GM18858 (cell line): ENCODE measurements at regions not wholly inside any gene's neighbourhood (a gene's known extent, or its start where the extent isn't known, plus 50 kb on each side); places are given as distances from the start of the nearest gene placed in this dataset.
"Not testable (repeated sequence)": the region's sequence is repeated elsewhere in the genome, so short reads cannot be mapped to it uniquely, and the experiment has no call there.

Experiments used
- ATAC-seq: cut with Tn5 transposase; IDR thresholded peaks from one replicate; pipeline ENCODE4 v1.9.1; 2021; ENCODE audit not compliant: unreplicated experiment

DNA sequence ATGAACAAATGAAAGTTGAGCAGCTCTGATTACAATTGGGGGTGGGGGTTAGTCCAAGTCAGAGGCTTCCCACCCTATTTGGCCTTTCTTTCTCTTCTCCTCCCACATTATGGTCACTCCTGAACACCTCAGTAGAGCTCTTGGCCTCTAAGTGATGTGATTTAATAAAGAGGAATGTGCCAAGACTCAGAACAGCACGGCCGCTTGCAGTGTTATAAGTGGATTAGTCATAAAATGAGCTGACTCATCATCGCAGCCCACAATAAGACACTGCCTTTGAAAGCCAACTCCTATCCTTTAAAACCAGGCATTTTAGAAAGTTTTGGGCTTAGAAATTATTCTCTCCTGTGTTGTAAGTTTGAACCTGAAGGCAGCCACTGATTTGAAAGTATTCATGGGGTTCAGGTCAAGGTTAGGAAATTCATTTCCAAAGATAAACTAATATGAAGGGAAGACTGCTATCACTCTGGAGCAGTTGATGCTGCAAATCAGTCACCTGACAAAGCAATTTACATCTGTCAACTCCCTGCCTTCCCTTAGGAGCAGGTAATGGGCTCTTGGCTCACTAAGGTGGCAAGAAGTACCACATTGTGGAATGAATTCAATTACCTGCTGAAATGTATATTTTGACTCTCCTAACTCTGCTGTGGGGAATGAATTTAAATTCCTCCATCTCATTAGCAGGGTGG is 283.6 kb upstream of the NMUR2 start:
- no peak for ATAC-seq

DNA sequence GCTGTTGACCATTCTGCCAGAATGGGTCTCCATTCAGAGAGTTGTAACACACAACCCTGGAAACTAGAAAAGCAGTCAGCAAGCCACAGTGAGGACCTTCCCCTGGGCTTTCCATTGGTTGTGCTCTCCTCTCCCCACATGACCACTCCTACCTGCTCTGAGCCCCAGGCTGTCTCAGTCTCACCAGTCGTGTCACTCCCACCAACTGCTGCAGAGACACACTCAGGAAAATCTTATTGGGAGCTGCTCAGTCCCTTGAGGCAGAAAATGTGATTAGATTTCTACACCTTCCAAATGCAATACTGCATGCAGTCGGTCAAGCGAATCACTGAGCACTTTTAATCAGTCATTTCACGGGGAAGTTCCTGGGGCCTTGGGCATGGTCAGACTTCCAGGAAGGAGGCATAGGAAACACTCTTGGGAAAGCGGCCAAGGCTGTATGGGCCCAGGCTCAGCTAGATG is 284.2 kb upstream of the NMUR2 start:
- ATAC-seq = no peak

DNA sequence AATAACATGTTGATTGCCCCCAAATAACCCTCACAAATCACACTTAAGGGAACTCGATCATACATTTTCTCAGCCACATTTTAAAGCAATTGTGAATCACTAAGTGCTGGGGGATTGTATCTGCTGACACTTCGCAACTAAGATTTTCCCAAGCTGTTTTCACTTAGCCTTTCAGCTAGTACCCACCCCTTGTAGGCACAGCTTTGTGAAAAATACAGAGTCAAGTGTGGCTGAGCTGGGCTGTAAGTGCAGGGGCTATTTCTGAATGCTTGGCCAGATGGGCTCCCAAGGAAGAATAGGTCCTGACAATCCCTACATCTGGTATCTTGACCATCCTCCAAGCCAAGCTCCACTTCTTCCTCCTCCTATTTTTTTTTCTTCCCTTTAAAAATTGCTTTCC is 289.2 kb upstream of the NMUR2 start:
- no peak for ATAC-seq

DNA sequence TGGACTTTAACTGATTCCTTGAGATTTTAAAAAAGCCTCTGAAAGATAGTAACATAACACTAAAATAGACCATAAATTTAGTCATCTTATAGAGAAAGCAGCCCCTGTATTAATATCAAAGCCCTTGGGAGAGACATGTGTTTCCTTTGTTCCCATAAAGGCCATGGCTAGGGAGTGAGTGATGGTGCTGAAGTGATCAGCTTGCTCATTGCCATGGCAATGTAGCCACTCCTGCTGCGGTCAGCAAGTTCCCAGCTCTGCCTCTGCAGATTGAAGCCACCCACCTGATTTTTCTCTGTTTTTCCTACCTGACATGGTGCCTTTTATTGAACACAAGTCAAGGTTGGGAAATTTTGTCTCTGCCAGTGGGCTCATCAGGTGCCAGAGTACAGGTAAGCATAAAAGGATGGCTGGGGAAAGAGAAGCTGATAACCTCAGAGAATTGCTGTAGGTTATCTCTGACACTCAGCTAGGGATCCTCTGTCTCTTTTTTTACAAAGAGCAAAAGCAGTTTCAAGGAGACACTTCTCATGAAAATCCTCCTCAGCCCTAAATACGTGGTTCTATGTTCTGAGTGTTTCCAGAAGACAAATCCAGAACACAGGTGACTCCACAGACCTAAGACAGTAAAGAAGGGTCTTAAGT is 296.3 kb upstream of the NMUR2 start:
- no peak for ATAC-seq

DNA sequence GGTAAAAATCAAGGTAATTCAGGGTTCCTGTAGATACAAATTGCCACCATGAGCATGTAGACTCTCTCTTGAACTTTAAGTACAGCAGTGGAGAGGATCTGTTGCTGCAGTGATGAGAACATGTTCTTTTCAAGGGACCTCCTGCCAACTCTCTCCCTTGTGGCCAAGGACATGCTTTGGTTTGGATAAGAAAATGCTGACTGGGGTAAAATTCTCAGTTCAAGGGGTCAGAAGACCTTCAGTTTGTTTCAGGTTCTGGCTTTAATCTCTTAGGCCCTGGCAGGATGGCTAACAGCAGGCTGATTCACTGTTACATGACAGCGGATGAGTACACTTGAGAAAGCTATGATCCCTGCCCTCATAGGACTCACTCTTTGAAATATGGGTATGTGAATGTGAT is 299.2 kb upstream of the NMUR2 start:
- ATAC-seq = no peak

- no peak for ATAC-seq
Measured at GRCh38 chr5:152711801-152712388, 306.8 kb upstream of the NMUR2 start.

GRCh38 chr5:152717393-152717792 is 312.3 kb upstream of the NMUR2 start:
- no peak for ATAC-seq

DNA sequence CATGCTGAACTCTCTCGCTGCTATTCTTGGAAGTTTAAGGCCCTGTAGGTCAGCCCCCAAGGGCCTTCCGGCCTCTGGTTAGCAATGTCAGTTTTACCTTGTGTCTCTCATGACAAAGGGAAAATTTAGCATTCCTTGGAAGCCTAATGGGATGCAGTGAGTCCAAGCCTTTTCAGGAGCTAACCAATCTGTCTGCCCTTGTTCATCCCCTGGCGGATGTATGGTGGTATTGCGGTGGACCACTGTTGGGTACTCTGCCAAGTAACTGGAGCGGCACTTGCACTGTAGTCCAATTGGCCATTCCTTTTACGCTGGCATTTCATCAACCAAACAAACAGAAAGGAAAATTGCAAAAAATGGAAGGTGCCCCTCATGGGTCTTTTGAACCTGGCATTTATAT is 318.4 kb upstream of the NMUR2 start:
- no peak for ATAC-seq

GRCh38 chr5:152730176-152730575 is 325.1 kb upstream of the NMUR2 start:
- ATAC-seq = no peak

DNA sequence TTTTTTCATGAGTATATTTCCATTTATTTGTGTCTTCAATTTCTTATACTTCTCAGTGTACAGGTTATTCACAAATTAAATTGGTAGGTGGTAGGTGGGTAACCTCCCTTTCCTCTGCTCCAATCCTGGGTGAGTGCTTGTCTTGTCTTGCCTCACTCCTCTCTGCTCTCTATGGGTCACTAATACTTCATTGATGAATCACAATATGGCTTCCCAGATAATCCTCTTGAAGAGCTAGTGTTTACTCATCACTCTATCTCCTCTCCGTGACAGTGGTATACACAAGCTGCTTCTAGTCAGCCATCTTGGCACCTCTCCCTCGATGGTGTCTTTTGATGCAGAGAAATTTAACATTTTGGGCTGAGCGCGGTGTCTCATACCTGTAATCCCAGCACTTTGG is 331.8 kb upstream of the NMUR2 start:
- ATAC-seq = no peak

- no peak for ATAC-seq
Measured at GRCh38 chr5:152739916-152740315, 334.8 kb upstream of the NMUR2 start.

DNA sequence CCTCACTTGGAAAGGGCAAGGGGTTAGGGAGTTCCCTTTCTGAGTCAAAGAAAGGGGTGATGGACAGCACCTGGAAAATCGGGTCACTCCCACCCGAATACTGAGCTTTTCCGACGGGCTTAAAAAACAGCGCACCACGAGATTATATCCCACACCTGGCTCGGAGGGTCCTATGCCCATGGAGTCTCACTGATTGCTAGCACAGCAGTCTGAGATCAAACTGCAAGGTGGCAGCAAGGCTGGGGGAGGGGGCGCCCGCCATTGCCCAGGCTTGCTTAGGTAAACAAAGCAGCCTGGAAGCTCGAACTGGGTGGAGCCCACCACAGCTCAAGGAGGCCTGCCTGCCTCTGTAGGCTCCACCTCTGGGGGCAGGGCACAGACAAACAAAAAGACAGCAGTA is 336.0 kb upstream of the NMUR2 start:
- not testable (repeated sequence) for ATAC-seq

GRCh38 chr5:152787709-152788217 is 382.7 kb upstream of the NMUR2 start:
- ATAC-seq = not testable (repeated sequence)

DNA sequence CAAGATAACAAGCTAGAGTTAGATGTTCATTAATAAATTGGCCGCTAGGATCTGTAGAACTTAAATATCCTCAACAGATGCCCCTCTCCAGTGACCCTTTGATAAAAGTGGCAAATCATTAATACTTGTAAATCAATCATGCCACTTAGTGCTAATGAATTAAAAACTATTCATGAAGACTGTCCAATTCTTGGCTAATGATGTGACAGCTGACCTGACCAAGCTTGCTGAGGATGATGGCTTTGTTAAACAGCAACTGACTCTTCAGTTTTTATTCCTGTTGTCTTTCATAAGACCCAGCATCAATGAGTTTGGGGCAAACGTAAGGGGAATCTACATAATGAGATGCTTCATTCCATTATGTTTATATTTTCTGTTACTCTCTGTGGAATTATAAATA is 396.8 kb upstream of the NMUR2 start:
- ATAC-seq = no peak

- no peak for ATAC-seq
Measured at GRCh38 chr5:152804179-152804578, 399.1 kb upstream of the NMUR2 start.

- ATAC-seq = no peak
Measured at GRCh38 chr5:152811988-152812387, 406.9 kb upstream of the NMUR2 start.

DNA sequence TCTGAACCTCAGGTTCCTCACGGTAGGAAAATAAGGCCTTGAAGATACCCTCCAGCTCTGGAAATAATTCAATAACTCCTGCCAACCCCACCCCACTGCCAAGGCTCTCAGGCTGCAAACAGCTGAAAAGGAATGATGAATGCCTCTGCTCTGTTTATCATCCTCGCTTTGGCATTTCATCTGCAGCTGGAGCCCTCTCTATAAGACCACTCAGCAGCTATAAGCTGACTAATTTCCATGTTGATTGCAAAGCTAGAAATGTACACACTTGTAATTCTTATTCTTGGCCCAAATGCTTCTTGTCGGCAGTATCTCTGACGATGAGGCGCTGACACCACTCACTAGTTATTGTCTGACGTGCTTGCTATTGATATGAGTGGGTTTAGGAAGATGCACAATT is 408.4 kb upstream of the NMUR2 start:
- no peak for ATAC-seq

- no peak for ATAC-seq
Measured at GRCh38 chr5:152819891-152820290, 414.8 kb upstream of the NMUR2 start.

GRCh38 chr5:152824316-152824715 is 419.2 kb upstream of the NMUR2 start:
- ATAC-seq = peak; percentile 58

- ATAC-seq = no peak
Measured at GRCh38 chr5:152838241-152838786, 433.2 kb upstream of the NMUR2 start.

DNA sequence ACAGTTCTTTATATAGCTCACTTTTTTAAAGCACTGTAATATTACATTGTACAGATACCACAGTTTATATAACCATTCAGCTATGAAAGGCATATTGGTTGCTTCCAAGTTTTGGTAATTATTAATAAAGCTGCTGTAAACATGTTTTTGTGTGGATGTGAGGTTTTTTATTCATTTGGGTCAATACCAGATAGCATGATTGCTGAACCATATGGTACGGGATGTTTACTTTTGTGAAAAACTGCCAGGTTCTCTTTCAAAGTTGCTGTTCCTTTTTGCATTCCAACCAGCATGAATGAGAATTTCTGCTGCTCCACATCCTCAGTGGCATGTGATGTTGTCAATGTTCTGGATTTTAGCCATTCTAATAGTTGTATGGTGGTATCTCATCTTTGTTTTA is 439.6 kb upstream of the NMUR2 start:
- ATAC-seq = no peak

DNA sequence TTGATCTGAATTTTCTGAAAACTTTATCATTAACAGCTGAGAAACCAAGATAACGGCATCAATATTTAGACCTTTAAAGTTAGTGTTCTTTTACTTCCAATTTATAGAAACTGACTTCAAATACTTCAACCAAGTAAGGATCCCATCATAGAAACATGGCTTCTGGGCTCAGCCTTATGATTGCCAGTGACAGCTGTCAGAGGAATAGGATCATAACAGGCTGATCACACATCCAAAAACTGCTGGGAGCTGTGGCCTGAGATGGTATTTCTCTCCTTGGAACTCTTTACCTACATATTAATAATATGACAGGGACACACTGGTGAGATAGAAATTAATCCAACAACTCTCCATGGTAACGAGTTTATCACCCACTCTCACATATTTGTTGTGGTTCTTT is 448.3 kb upstream of the NMUR2 start:
- no peak for ATAC-seq
